HCT116 (cell line): ENCODE measurements at regions not wholly inside any gene's neighbourhood (a gene's known extent, or its start where the extent isn't known, plus 50 kb on each side); places are given as distances from the start of the nearest gene placed in this dataset.

ENCODE experiments used
- ATAC-seq: fragments of 200-7000 bp; cut with Tn5 transposase; 2 replicates; pipeline ENCODE4 v1.9.1; 2020; ENCODE audit warnings: mild to moderate bottlenecking, moderate library complexity
- BruUV-seq: library from RNA; stranded (reverse); fragments of 400-500 nt; replicated peaks from 2 replicates; lab custom pipeline; 2021; lab: Mats Ljungman, UMichigan
- CTCF ChIA-PET: fragments of 300-600 bp; sonication (Branson Sonifier 250); formaldehyde crosslinking; loops from one replicate; lab custom pipeline; 2021; ENCODE audit warnings: antibody characterized with exemption; lab: Charles Lee
- POLR2A ChIA-PET: fragments of 300-600, 350-600 bp; sonication (Branson Sonifier 250); formaldehyde crosslinking; loops from one replicate; lab custom pipeline; 2021; ENCODE audit warnings: antibody characterized with exemption; lab: Charles Lee
- RAD21 ChIA-PET, 2 experiments: fragments of 300-600 bp; sonication (Branson Sonifier 250); formaldehyde crosslinking; loops; one replicate each; lab custom pipeline; 2023; ENCODE audit warnings: low total read pairs in 2 of 2; ENCODE audit not compliant: uncharacterized antibody in 2 of 2, unreplicated experiment in 2 of 2, low non-redundant PET in 1 of 2; lab: Charles Lee
- DNase-seq: peaks from one replicate; pipeline ENCODE4 v3.0.0-alpha.2; 2010; ENCODE audit warnings: low read depth, low spot score
- H2AFZ ChIP-seq: fragments of 200-600 bp; shearing (Covaris generic), sonication (generic); 2 replicates; pipeline ENCODE4 v1.6.1; 2017; ENCODE audit warnings: low read depth, mixed run types, mixed read lengths, antibody characterized with exemption, low read length; ENCODE audit not compliant: poor library complexity, severe bottlenecking
- H3K27ac ChIP-seq: 2 replicates; pipeline ENCODE4 v1.5.1; 2012; ENCODE audit warnings: low read depth, low read length
- H3K27me3 ChIP-seq: fragments of 200-600 bp; sonication (generic); 2 replicates; pipeline ENCODE4 v1.6.1; 2016; ENCODE audit warnings: mixed run types, low read length, mixed read lengths; ENCODE audit not compliant: insufficient read depth
- H3K36me3 ChIP-seq, 2 experiments: fragments of 200-500 bp in 1 of 2; fragments of 200-600 bp in 1 of 2; sonication (Bioruptor generic) in 1 of 2; sonication (generic) in 1 of 2; 2 replicates each; pipeline versions ENCODE4 v1.5.1 to v1.6.1; 2014 to 2016; ENCODE audit warnings: low read length in 2 of 2, inconsistent platforms in 1 of 2, mixed read lengths in 1 of 2, mixed run types in 1 of 2; ENCODE audit not compliant: insufficient read depth in 2 of 2, control insufficient read depth in 1 of 2
- H3K4me1 ChIP-seq, 2 experiments: fragments of 200-600 bp in 1 of 2; sonication (generic) in 1 of 2; 2 replicates each; pipeline versions ENCODE4 v1.5.1 to v1.6.1; 2012 to 2017; ENCODE audit warnings: low read length in 2 of 2, inconsistent platforms in 1 of 2, mild to moderate bottlenecking in 1 of 2, mixed read lengths in 1 of 2, mixed run types in 1 of 2, moderate library complexity in 1 of 2; ENCODE audit not compliant: insufficient read depth in 2 of 2, control insufficient read depth in 1 of 2
- H3K4me2 ChIP-seq: fragments of 200-600 bp; sonication (generic); 2 replicates; pipeline ENCODE4 v1.6.1; 2017; ENCODE audit warnings: mixed run types, low read length, mixed read lengths
- H3K4me3 ChIP-seq, 2 experiments: fragments of 200-600 bp in 1 of 2; sonication (generic) in 1 of 2; replicated peaks in 1 of 2; 2 replicates each; pipeline ENCODE4 v1.5.1; 2011 to 2016; ENCODE audit warnings: low read length in 2 of 2, control low read depth in 1 of 2, low read depth in 1 of 2, mild to moderate bottlenecking in 1 of 2, mixed read lengths in 1 of 2, mixed run types in 1 of 2
- H3K79me2 ChIP-seq: fragments of 200-600 bp; sonication (generic); 2 replicates; pipeline ENCODE4 v1.6.1; 2017; ENCODE audit warnings: mild to moderate bottlenecking, mixed run types, low read length, moderate library complexity, mixed read lengths; ENCODE audit not compliant: insufficient read depth
- H3K9ac ChIP-seq: fragments of 200-600 bp; sonication (generic); 2 replicates; pipeline ENCODE4 v1.6.1; 2016; ENCODE audit warnings: low read length, mixed read lengths
- H3K9me2 ChIP-seq: fragments of 200-600 bp; sonication (generic), shearing (Covaris generic); 2 replicates; pipeline ENCODE4 v1.6.1; 2017; ENCODE audit warnings: mixed run types, mild to moderate bottlenecking, moderate library complexity; ENCODE audit not compliant: insufficient read depth
- H3K9me3 ChIP-seq, 2 experiments: fragments of 200-500 bp in 1 of 2; fragments of 200-600 bp in 1 of 2; sonication (Bioruptor generic) in 1 of 2; sonication (generic) in 1 of 2; 2 replicates each; pipeline ENCODE4 v1.6.1; 2014 to 2017; ENCODE audit warnings: low read length in 2 of 2, mixed read lengths in 2 of 2, inconsistent platforms in 1 of 2, low read depth in 1 of 2, mild to moderate bottlenecking in 1 of 2, mixed run types in 1 of 2, moderate library complexity in 1 of 2; ENCODE audit not compliant: control insufficient read depth in 1 of 2, insufficient read depth in 1 of 2
- H4K20me1 ChIP-seq: fragments of 200-600 bp; sonication (generic), shearing (Covaris generic); 2 replicates; pipeline ENCODE4 v1.6.1; 2017; ENCODE audit warnings: mixed run types, mild to moderate bottlenecking, moderate library complexity; ENCODE audit not compliant: insufficient read depth
- CEBPB ChIP-seq: IDR thresholded peaks from 2 replicates; pipeline ENCODE4 v1.6.1; 2012; ENCODE audit warnings: low read depth
- EGR1 ChIP-seq: IDR thresholded peaks from 2 replicates; pipeline ENCODE4 v1.6.1; 2012; ENCODE audit warnings: low read depth
- ELF1 ChIP-seq: IDR thresholded peaks from 2 replicates; pipeline ENCODE4 v1.6.1; 2012; ENCODE audit warnings: low read depth, borderline replicate concordance
- FOSL1 ChIP-seq: IDR thresholded peaks from 2 replicates; pipeline ENCODE4 v1.6.1; 2012; ENCODE audit warnings: low read depth
- POLR2A ChIP-seq: IDR thresholded peaks from 2 replicates; pipeline ENCODE4 v1.7.0; 2011; ENCODE audit warnings: borderline replicate concordance; ENCODE audit not compliant: insufficient read depth, insufficient read length; ENCODE audit errors: extremely low read depth
- POLR2AphosphoS5 ChIP-seq: IDR thresholded peaks from 2 replicates; pipeline ENCODE4 v1.6.1; 2011; ENCODE audit warnings: mild to moderate bottlenecking, low read depth, low read length, moderate library complexity
- RAD21 ChIP-seq: IDR thresholded peaks from 2 replicates; pipeline ENCODE4 v1.6.1; 2012; ENCODE audit warnings: low read depth, mild to moderate bottlenecking
- SP1 ChIP-seq: IDR thresholded peaks from 2 replicates; pipeline ENCODE4 v1.6.1; 2012; ENCODE audit warnings: low read depth
- SRF ChIP-seq: IDR thresholded peaks from 2 replicates; pipeline ENCODE4 v1.6.1; 2012; ENCODE audit warnings: low read depth
- YY1 ChIP-seq: IDR thresholded peaks from 2 replicates; pipeline ENCODE4 v1.6.1; 2011; ENCODE audit warnings: low read length, low read depth, moderate library complexity, mild to moderate bottlenecking; ENCODE audit not compliant: insufficient replicate concordance; ENCODE audit errors: extremely low read depth
- ZBTB33 ChIP-seq: IDR thresholded peaks from 2 replicates; pipeline ENCODE4 v1.6.1; 2011; ENCODE audit warnings: mild to moderate bottlenecking, low read length, moderate library complexity; ENCODE audit not compliant: insufficient replicate concordance; ENCODE audit errors: extremely low read depth
- intact Hi-C: fragments of 100-400 bp; cut with micrococcal nuclease; formaldehyde crosslinking; loops from 2 replicates; pipeline ENCODE4 v1.10.0; 2022

- no peak overlapping the region for H3K4me2 ChIP-seq
- BruUV-seq = no TSS peak
- no peak overlapping the region for H2AFZ ChIP-seq
- TF ChIP-seq POLR2A (no peak), YY1 (no peak), POLR2AphosphoS5 (no peak), ELF1 (no peak), CEBPB (no peak), RAD21 (no peak), FOSL1 (no peak), SP1 (no peak), EGR1 (no peak), ZBTB33 (no peak), SRF (no peak)
- no peak for DNase-seq
- H3K9me2 ChIP-seq = 0 out of 2 replicates have a peak, but pooled peaks cover 5% of the 10 kb centered on the region
- ChIA-PET CTCF (no interaction called here), RAD21 (no interaction called here), POLR2A (no interaction called here)
- no peak for ATAC-seq
- no peaks in the 10 kb centered on the region for H3K36me3 ChIP-seq
- H3K4me3 ChIP-seq = no peak overlapping the region
- no peaks in the 10 kb centered on the region for H4K20me1 ChIP-seq
- intact Hi-C loops = no loop called here
- H3K27me3 ChIP-seq = peaks cover 21% of the 10 kb centered on the region
- H3K4me1 ChIP-seq = no peaks in the 10 kb centered on the region
- H3K9ac ChIP-seq = no peak overlapping the region
- H3K79me2 ChIP-seq = no peaks in the 10 kb centered on the region
- no peak overlapping the region for H3K27ac ChIP-seq
- H3K9me3 ChIP-seq = no peaks in the 10 kb centered on the region
Observed at GRCh38 chr5:167769846-167770413, 521.5 kb upstream of the WWC1 start.
